ENCODE measurements at regions not wholly inside any gene's neighbourhood (a gene's known extent, or its start where the extent isn't known, plus 50 kb on each side); places are given as distances from the start of the nearest gene placed in this dataset.

DNA sequence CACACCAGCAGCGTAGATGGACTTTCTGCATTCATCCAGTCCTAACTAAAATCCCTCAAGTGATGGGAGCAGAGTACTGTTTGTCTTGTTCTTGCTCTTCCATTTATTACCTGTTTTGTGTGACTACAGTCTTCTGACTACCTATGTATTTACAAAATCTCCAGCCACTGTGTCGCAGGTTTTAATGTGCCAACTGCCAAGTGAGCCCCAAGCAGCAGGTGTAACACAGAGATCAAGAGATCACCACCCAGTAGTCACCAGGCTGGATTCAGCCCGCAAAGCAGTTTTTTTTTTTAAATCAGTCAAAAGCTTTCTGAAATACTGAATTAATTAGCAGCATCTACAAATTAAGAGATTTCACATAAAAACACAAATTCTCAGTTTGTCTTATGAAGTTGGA, 724.1 kb upstream of the USP15 start:
- H3K18ac ChIP-seq (ENCODE audit: extremely low read depth, low read length) = no peak overlapping the region
- H3K4ac ChIP-seq (replicated peaks; ENCODE audit: insufficient read length, low read depth, low read length) = no peak overlapping the region
- no peaks in the 10 kb centered on the region for H4K20me1 ChIP-seq (replicated peaks in 1 of 2; ENCODE audit: control insufficient read depth in 1 of 2, insufficient read depth in 2 of 2, low read length in 2 of 2)
- H4K5ac ChIP-seq (ENCODE audit: insufficient read length, low read depth, low read length) = no peak overlapping the region
- DNase-seq (ENCODE audit: low read depth in 1 of 2, low spot score in 2 of 2) = no peak
- no peak overlapping the region for H3K4me2 ChIP-seq (ENCODE audit: insufficient read depth in 1 of 2, low read depth in 2 of 2, low read length in 2 of 2)
- no peaks in the 10 kb centered on the region for H3K79me1 ChIP-seq (ENCODE audit: low read depth, low read length)
- TF ChIP-seq EGR1 (IDR thresholded peaks at IDR 0.05; ENCODE audit: borderline replicate concordance, low read depth, low read length) (no peak), NRF1 (IDR thresholded peaks at IDR 0.05; ENCODE audit: low read depth, low read length) (no peak), PHF8 (conservative IDR thresholded peaks at IDR 0.05; ENCODE audit: low read depth, low read length) (no peak), CBX8 (IDR thresholded peaks at IDR 0.05; ENCODE audit: borderline replicate concordance, low read depth, low read length) (no peak), POU5F1 (IDR thresholded peaks at IDR 0.05; ENCODE audit: low read depth, low read length) (no peak), EP300 (IDR thresholded peaks at IDR 0.05; ENCODE audit: borderline replicate concordance in 1 of 2, low read depth in 2 of 2, low read length in 2 of 2) (no peak), HDAC2 (IDR thresholded peaks at IDR 0.05; ENCODE audit: borderline replicate concordance in 1 of 2, low read depth in 2 of 2, low read length in 2 of 2) (no peak), CREB1 (IDR thresholded peaks at IDR 0.05) (no peak), TCF12 (IDR thresholded peaks at IDR 0.05; ENCODE audit: low read depth, low read length) (no peak), KDM5A (IDR thresholded peaks at IDR 0.05; ENCODE audit: low read length) (no peak), SRF (IDR thresholded peaks at IDR 0.05; ENCODE audit: low read depth, low read length) (no peak)
- H3K27ac ChIP-seq (ENCODE audit: low read depth, low read length) = no peak overlapping the region
- H2AK5ac ChIP-seq (ENCODE audit: low read depth, low read length) = no peak overlapping the region
- no peaks in the 10 kb centered on the region for H3K4me1 ChIP-seq (replicated peaks in 1 of 4; ENCODE audit: control insufficient read depth in 3 of 4, insufficient read depth in 4 of 4, low read length in 3 of 4)
- FAIRE-seq = no peak
- 95% methylated on average over 3 of the region's 3 CpGs; no CpG with 5 or more reads in 1 of the 2 experiments for whole genome bisulfite sequencing, 2 experiments (ENCODE audit: extremely low coverage in 1 of 2, insufficient coverage in 1 of 2, insufficient read length in 1 of 2, insufficient replicate concordance in 2 of 2, low coverage in 1 of 2, low lambda C conversion rate in 2 of 2, missing lambda C conversion rate in 1 of 2)
- H4K8ac ChIP-seq (ENCODE audit: extremely low read depth, insufficient read depth, low read length) = no peak overlapping the region
- CTCF ChIA-PET (ENCODE audit: partially characterized antibody) = interaction anchor here (0.6 to 1.4 kb wide), 3 partner anchors 24 to 648 kb away, joined by 3 read pairs; no protein-coding TSS in a partner anchor
- no peaks in the 10 kb centered on the region for H3K79me2 ChIP-seq (ENCODE audit: control insufficient read depth in 1 of 2, insufficient read depth in 2 of 2, low read length in 2 of 2)
- no peaks in the 10 kb centered on the region for H3K36me3 ChIP-seq (ENCODE audit: control insufficient read depth in 2 of 4, insufficient read depth in 4 of 4, low read length in 3 of 4)
- no peak overlapping the region for H2BK5ac ChIP-seq (ENCODE audit: low read depth, low read length)
- no peak overlapping the region for H2BK12ac ChIP-seq (ENCODE audit: low read depth, low read length)
- no peak overlapping the region for H3K14ac ChIP-seq (ENCODE audit: insufficient read length)
- H3K4me3 ChIP-seq (ENCODE audit: extremely low read depth in 1 of 4, insufficient read depth in 2 of 4, low read depth in 3 of 4, low read length in 4 of 4) = no peak overlapping the region
- H2BK15ac ChIP-seq (ENCODE audit: low read length) = no peak overlapping the region
- POLR2A ChIA-PET (ENCODE audit: partially characterized antibody) = no interaction called here
- H3K9me3 ChIP-seq (ENCODE audit: insufficient read depth in 2 of 2, low read depth in 1 of 2, low read length in 1 of 2) = no peaks in the 10 kb centered on the region
- no peak overlapping the region for H2AFZ ChIP-seq (ENCODE audit: low read length)
- no peaks in the 10 kb centered on the region for H3K27me3 ChIP-seq (replicated peaks in 1 of 4; ENCODE audit: control insufficient read depth in 3 of 4, extremely low read depth in 1 of 4, insufficient read depth in 3 of 4, low read length in 3 of 4)
- H4K91ac ChIP-seq (replicated peaks; ENCODE audit: insufficient read length, low read length) = no peak overlapping the region
- H2BK120ac ChIP-seq (replicated peaks; ENCODE audit: low read depth, low read length) = no peak overlapping the region
- H3K56ac ChIP-seq (replicated peaks; ENCODE audit: insufficient read length, low read depth, low read length) = no peak overlapping the region
- no peak overlapping the region for H3K23ac ChIP-seq (ENCODE audit: insufficient read length)
- no peak overlapping the region for H3K9ac ChIP-seq (replicated peaks in 1 of 4; ENCODE audit: extremely low read depth in 1 of 4, low read depth in 3 of 4, low read length in 3 of 4)
- no peaks in the 10 kb centered on the region for H3K23me2 ChIP-seq (ENCODE audit: low read depth, low read length)
- H2BK20ac ChIP-seq (ENCODE audit: low read length) = no peak overlapping the region
